Keratinocyte (primary cell): ENCODE measurements at regions not wholly inside any gene's neighbourhood (a gene's known extent, or its start where the extent isn't known, plus 50 kb on each side); places are given as distances from the start of the nearest gene placed in this dataset.

Source experiments
- CTCF ChIP-seq, 3 experiments: IDR thresholded peaks in 1 of 3; conservative IDR thresholded peaks in 1 of 3; optimal IDR thresholded peaks in 1 of 3; 2 replicates in 2 of 3; 3 replicates in 1 of 3; pipeline versions ENCODE3 to v1.5.1; 2011; ENCODE audit warnings: low read length in 3 of 3, mild to moderate bottlenecking in 3 of 3, moderate library complexity in 2 of 3, control low read depth in 1 of 3, inconsistent platforms in 1 of 3; ENCODE audit not compliant: insufficient read depth in 2 of 3; ENCODE audit errors: extremely low read depth in 1 of 3
- EZH2 ChIP-seq: IDR thresholded peaks from one replicate; pipeline ENCODE4 v1.6.1; 2012; ENCODE audit warnings: inconsistent platforms, mild to moderate bottlenecking, low read length, moderate library complexity

GRCh38 chr16:65710107-65710506 is 588.2 kb upstream of the CDH11 start:
- TF ChIP-seq CTCF (optimal IDR thresholded peaks at IDR 0.05 in 1 of 3, IDR thresholded peaks at IDR 0.05 in 1 of 3, conservative IDR thresholded peaks at IDR 0.05 in 1 of 3; ENCODE audit: extremely low read depth in 1 of 3, insufficient read depth in 2 of 3, low read length in 3 of 3): no peak
- TF ChIP-seq EZH2: no peak
